HepG2 (cell line): ENCODE measurements at regions not wholly inside any gene's neighbourhood (a gene's known extent, or its start where the extent isn't known, plus 50 kb on each side); places are given as distances from the start of the nearest gene placed in this dataset.

ENCODE experiments used
- ATAC-seq: fragments of 200-7000 bp; cut with Tn5 transposase; 3 replicates; pipeline ENCODE4 v1.9.1; 2020; ENCODE audit warnings: mild to moderate bottlenecking, moderate library complexity
- BruUV-seq: library from RNA; stranded (reverse); fragments of 400-500 nt; replicated peaks from 2 replicates; lab custom pipeline; 2021; lab: Mats Ljungman, UMichigan
- CTCF ChIA-PET: fragments of 300-600 bp; formaldehyde crosslinking; extraction: SDS; loops from one replicate; lab custom pipeline; 2021; ENCODE audit warnings: low total read pairs, inconsistent platforms, low intra/inter-chr PET ratio; lab: Yijun Ruan, JAX
- POLR2A ChIA-PET: fragments of 350-600 bp; sonication (Branson Sonifier 250); formaldehyde crosslinking; loops from one replicate; lab custom pipeline; 2020; ENCODE audit warnings: antibody characterized with exemption, inconsistent platforms; lab: Yijun Ruan, JAX
- DNase-seq: peaks from one replicate; pipeline ENCODE4 v3.0.0-alpha.2; 2015; ENCODE audit warnings: low spot score
- FAIRE-seq: peaks from 3 replicates; lab custom pipeline; 2011; peaks lifted over from hg19 to GRCh38; lab: Jason Lieb, UNC
- H2AFZ ChIP-seq: one replicate; pipeline ENCODE4 v1.6.1; 2011; ENCODE audit warnings: low read length, inconsistent platforms
- H3K27ac ChIP-seq: fragments of 300-600 bp; 3 replicates; pipeline ENCODE4 v1.8.0; 2011; ENCODE audit warnings: mixed run types, mild to moderate bottlenecking, mixed read lengths, low read length, inconsistent platforms; ENCODE audit not compliant: insufficient read depth; ENCODE audit errors: extremely low read length
- H3K27me3 ChIP-seq, 2 experiments: fragments of 200-600 bp in 1 of 2; 2 replicates in 1 of 2; 3 replicates in 1 of 2; pipeline versions ENCODE4 v1.6.0 to v1.8.0; 2011; ENCODE audit warnings: low read length in 2 of 2, mild to moderate bottlenecking in 2 of 2, moderate library complexity in 2 of 2, inconsistent platforms in 1 of 2; ENCODE audit not compliant: insufficient read depth in 2 of 2, control insufficient read depth in 1 of 2
- H3K36me3 ChIP-seq, 2 experiments: fragments of 200-600 bp in 1 of 2; replicated peaks in 1 of 2; 2 replicates in 1 of 2; 3 replicates in 1 of 2; pipeline versions ENCODE4 v1.5.1 to v1.8.0; 2011; ENCODE audit warnings: low read length in 2 of 2, inconsistent platforms in 1 of 2; ENCODE audit not compliant: insufficient read depth in 2 of 2, control insufficient read depth in 1 of 2
- H3K4me1 ChIP-seq: 2 replicates; pipeline ENCODE4 v1.5.1; 2012; ENCODE audit warnings: low read length, inconsistent platforms; ENCODE audit not compliant: insufficient read depth
- H3K4me2 ChIP-seq: 2 replicates; pipeline ENCODE4 v1.6.0; 2011; ENCODE audit warnings: low read depth, low read length, inconsistent platforms
- H3K4me3 ChIP-seq, 3 experiments: fragments of 200-600 bp in 1 of 3; sonication (generic), shearing (Covaris generic) in 1 of 3; replicated peaks in 1 of 3; 2 replicates each; pipeline ENCODE4 v1.5.1; 2011 to 2016; ENCODE audit warnings: low read length in 3 of 3, inconsistent platforms in 2 of 3, low read depth in 2 of 3, mild to moderate bottlenecking in 2 of 3, control low read depth in 1 of 3, mixed read lengths in 1 of 3; ENCODE audit not compliant: insufficient read depth in 1 of 3
- H3K79me2 ChIP-seq: one replicate; pipeline ENCODE4 v1.6.1; 2011; ENCODE audit warnings: low read length, inconsistent platforms; ENCODE audit not compliant: insufficient read depth
- H3K9ac ChIP-seq: 2 replicates; pipeline ENCODE4 v1.6.0; 2011; ENCODE audit warnings: mild to moderate bottlenecking, low read depth, low read length, inconsistent platforms; ENCODE audit not compliant: insufficient read depth
- H3K9me3 ChIP-seq: 2 replicates; pipeline ENCODE4 v1.5.1; 2012; ENCODE audit warnings: mild to moderate bottlenecking, low read length
- H4K20me1 ChIP-seq: 2 replicates; pipeline ENCODE4 v1.6.0; 2011; ENCODE audit warnings: inconsistent platforms, mild to moderate bottlenecking, low read length, moderate library complexity; ENCODE audit not compliant: insufficient read depth
- FOXO1 ChIP-seq: sonication (generic); formaldehyde crosslinking; IDR thresholded peaks from 2 replicates; pipeline ENCODE4 v1.4.0; 2020; ENCODE audit warnings: missing genetic modification reagents
- HOXA7 ChIP-seq: sonication (generic); formaldehyde crosslinking; IDR thresholded peaks from 2 replicates; pipeline ENCODE4 v1.8.1; 2022; ENCODE audit warnings: mild to moderate bottlenecking, missing genetic modification reagents, moderate library complexity
- ONECUT2 ChIP-seq: sonication (generic); formaldehyde crosslinking; IDR thresholded peaks from 2 replicates; pipeline ENCODE4 v1.4.0; 2020; ENCODE audit warnings: missing genetic modification reagents
- ZBTB10 ChIP-seq: sonication (generic); formaldehyde crosslinking; IDR thresholded peaks from 2 replicates; pipeline ENCODE4 v1.4.0; 2020; ENCODE audit warnings: missing genetic modification reagents, borderline replicate concordance
- ZNF225 ChIP-seq: sonication (generic); formaldehyde crosslinking; IDR thresholded peaks from 2 replicates; pipeline ENCODE4 v1.4.0; 2020; ENCODE audit warnings: mild to moderate bottlenecking, missing genetic modification reagents
- ZNF496 ChIP-seq: sonication (generic); formaldehyde crosslinking; IDR thresholded peaks from 2 replicates; pipeline ENCODE4 v1.8.1; 2023; ENCODE audit warnings: mild to moderate bottlenecking, moderate library complexity, missing genetic modification reagents; ENCODE audit not compliant: insufficient replicate concordance
- WGBS: methylation state at CpG from one replicate; pipeline ENCODE4 v1.1.6; 2017; ENCODE audit warnings: low lambda C conversion rate; 5-methylcytosine and 5-hydroxymethylcytosine counted together
- in situ Hi-C: cut with HindIII; loops from 2 replicates; pipeline ENCODE4 v1.10.0; 2017; ENCODE audit warnings: low pct_unique_long_range_greater_than_20kb; ENCODE audit not compliant: extremely low pct_ligation_motif_present
- intact Hi-C: fragments of 100-400 bp; cut with micrococcal nuclease; formaldehyde crosslinking; loops from one replicate; pipeline ENCODE4 v1.10.0; 2022; ENCODE audit not compliant: unreplicated experiment

DNA sequence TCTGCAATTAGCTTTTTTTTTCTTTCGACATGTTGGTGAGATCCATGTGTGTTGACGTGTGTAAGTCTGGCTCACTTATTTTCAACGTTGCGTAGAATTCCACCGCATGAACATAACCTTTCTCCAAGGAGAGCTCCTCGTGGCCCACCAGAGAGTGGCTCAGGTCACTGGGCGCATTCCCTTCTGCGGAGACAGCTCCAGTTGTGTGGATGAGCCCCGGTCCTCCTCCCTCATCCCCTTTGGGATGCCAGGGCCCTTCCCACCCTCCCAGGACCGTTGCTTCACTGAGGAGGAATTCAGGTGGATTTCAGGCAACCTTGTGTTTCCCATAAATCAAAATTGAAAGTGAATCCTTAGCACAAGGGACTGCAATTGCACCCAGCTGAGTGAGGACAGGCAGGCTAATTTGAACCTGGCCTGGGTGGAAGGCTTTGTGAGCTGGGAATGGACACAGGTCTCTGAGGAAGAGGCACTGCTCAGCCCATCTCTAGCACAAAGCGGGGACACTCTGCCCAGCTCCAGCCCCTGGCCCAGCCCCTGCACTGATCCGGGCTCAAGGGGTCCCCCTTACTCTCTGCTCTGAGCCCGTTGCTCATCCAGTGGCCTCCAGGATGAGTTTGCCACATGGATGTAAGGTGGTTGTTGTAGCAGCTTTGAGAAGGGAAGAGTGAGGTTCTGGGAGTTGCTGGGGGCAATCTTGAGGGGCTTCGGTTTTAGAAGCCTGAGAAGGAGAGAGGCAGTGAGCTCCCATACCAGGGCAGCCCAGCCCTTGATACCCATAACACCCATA, 57.8 kb upstream of the HAAO start:
- Histone ChIP-seq H3K36me3 (no peaks in the 10 kb centered on the region), H3K79me2 (no peaks in the 10 kb centered on the region), H4K20me1 (no peaks in the 10 kb centered on the region), H3K4me1 (peaks cover 67% of the 10 kb centered on the region), H3K9me3 (no peaks in the 10 kb centered on the region), H3K27me3 (peaks cover 2 to 30% of the 10 kb centered on the region in 2 experiments; a peak in 4 of 5 replicates), H3K4me2 (no peak overlapping the region), H3K27ac (no peak overlapping the region), H2AFZ (no peak overlapping the region), H3K9ac (no peak overlapping the region), H3K4me3 (no peak overlapping the region; a peak in 1 of 6 replicates)
- CTCF ChIA-PET = no interaction called here
- no peak for DNase-seq
- POLR2A ChIA-PET = no interaction called here
- BruUV-seq = no TSS peak
- ATAC-seq = no peak
- WGBS = 61% methylated on average over 14 of the region's 14 CpGs
- in situ Hi-C loops (loop anchor here (10.0 kb wide), 2 partner anchors 175 to 635 kb away; no protein-coding TSS in a partner anchor), intact Hi-C loops (loop anchor here (10.0 kb wide), 2 partner anchors 635 to 695 kb away; no protein-coding TSS in a partner anchor)
- no peak for TF ChIP-seq HOXA7
- no peak for TF ChIP-seq ZBTB10 (CRISPR knock-in tag)
- TF ChIP-seq ZNF496 = no peak
- TF ChIP-seq FOXO1 (CRISPR knock-in tag) = no peak
- FAIRE-seq = no peak

DNA sequence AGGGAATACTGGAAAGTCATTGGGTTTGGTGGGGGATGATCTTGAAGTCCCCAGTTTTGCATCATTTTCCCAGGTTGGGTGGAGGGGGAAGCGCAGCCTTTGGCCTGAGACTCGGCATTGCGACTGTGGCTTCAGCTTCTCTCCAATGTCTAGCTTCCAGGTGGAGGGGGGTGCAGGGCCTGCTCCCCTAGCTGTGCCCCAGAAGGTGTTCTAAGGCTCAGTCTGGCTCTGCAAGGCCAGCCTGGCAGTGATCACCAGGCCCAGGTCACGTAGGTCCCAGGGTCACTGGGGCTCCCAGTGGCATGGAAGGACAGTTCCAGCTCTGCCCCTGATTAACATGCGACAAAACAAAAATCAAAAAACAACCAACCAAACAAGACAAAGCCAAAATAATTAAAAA, 56.9 kb upstream of the HAAO start:
- 70% methylated on average over 4 of the region's 5 CpGs for WGBS
- Histone ChIP-seq H3K9me3 (no peaks in the 10 kb centered on the region), H3K27me3 (peaks cover 2 to 37% of the 10 kb centered on the region in 2 experiments; a peak in 4 of 5 replicates), H3K4me2 (no peak overlapping the region), H3K79me2 (no peaks in the 10 kb centered on the region), H2AFZ (no peak overlapping the region), H3K36me3 (no peaks in the 10 kb centered on the region), H4K20me1 (no peaks in the 10 kb centered on the region), H3K27ac (no peak overlapping the region), H3K9ac (no peak overlapping the region), H3K4me1 (peaks cover 61% of the 10 kb centered on the region), H3K4me3 (no peak overlapping the region)
- no TSS peak for BruUV-seq
- POLR2A ChIA-PET = no interaction called here
- DNase-seq (no peak), ATAC-seq (no peak), FAIRE-seq (no peak)
- intact Hi-C loops = no loop called here
- CTCF ChIA-PET = no interaction called here
- in situ Hi-C loops = no loop called here
- no peak for TF ChIP-seq ONECUT2 (CRISPR knock-in tag)
- TF ChIP-seq ZNF225 = 0 out of 2 replicates have a peak, but pooled peaks have one; percentile 31
